ENCODE measurements at regions not wholly inside any gene's neighbourhood (a gene's known extent, or its start where the extent isn't known, plus 50 kb on each side); places are given as distances from the start of the nearest gene placed in this dataset.

- ChIA-PET POLR2A (no interaction called here), CTCF (interaction anchor here (1.3 kb wide), 1 partner anchor 51 kb away, joined by 3 read pairs; no protein-coding TSS in a partner anchor)
- H3K9me3 Mint-ChIP-seq, result peaks cover under 1% of the 10 kb centered on the region; the same call in 1 of the 2 replicates
- no peak overlapping the region for H3K27ac Mint-ChIP-seq
- no peaks in the 10 kb centered on the region for H3K27me3 Mint-ChIP-seq (ENCODE audit: low read depth)
- H3K36me3 Mint-ChIP-seq, result no peaks in the 10 kb centered on the region
- peaks cover 52% of the 10 kb centered on the region for H3K4me1 Mint-ChIP-seq
- no peak overlapping the region for H3K4me3 Mint-ChIP-seq
- TF ChIP-seq ZNF671 (CRISPR knock-in tag; IDR thresholded peaks at IDR 0.05) (no peak), SMAD3 (CRISPR knock-in tag; IDR thresholded peaks at IDR 0.05; ENCODE audit: borderline replicate concordance) (no peak), MYBL2 (CRISPR knock-in tag; IDR thresholded peaks at IDR 0.05) (no peak), E2F1 (CRISPR knock-in tag; IDR thresholded peaks at IDR 0.05) (no peak), ZBTB21 (CRISPR knock-in tag; IDR thresholded peaks at IDR 0.05; ENCODE audit: borderline replicate concordance) (no peak), STAT6 (CRISPR knock-in tag; conservative IDR thresholded peaks at IDR 0.05; ENCODE audit: low read depth) (no peak), NR1H2 (CRISPR knock-in tag; IDR thresholded peaks at IDR 0.05) (no peak), ESRRA (CRISPR knock-in tag; IDR thresholded peaks at IDR 0.05; ENCODE audit: borderline replicate concordance) (no peak), CREM (CRISPR knock-in tag; IDR thresholded peaks at IDR 0.05) (no peak), ZNF416 (CRISPR knock-in tag; IDR thresholded peaks at IDR 0.05) (no peak), ZNF512 (CRISPR knock-in tag; IDR thresholded peaks at IDR 0.05; ENCODE audit: borderline replicate concordance) (no peak), NR2C2 (CRISPR knock-in tag; IDR thresholded peaks at IDR 0.05) (no peak), ETV6 (CRISPR knock-in tag; IDR thresholded peaks at IDR 0.05) (no peak), EMX1 (CRISPR knock-in tag; IDR thresholded peaks at IDR 0.05) (no peak), FOXJ3 (CRISPR knock-in tag; IDR thresholded peaks at IDR 0.05; ENCODE audit: borderline replicate concordance) (no peak), ZNF121 (CRISPR knock-in tag; IDR thresholded peaks at IDR 0.05) (no peak), TCF7 (CRISPR knock-in tag; IDR thresholded peaks at IDR 0.05; ENCODE audit: low read depth) (no peak), NFATC4 (CRISPR knock-in tag; IDR thresholded peaks at IDR 0.05) (no peak), MLX (CRISPR knock-in tag; IDR thresholded peaks at IDR 0.05) (no peak)
- DNase-seq (ENCODE audit: low spot score) (no peak), ATAC-seq (no peak)
These were observed 117.1 kb upstream of the NCOR2 start for GRCh38 chr12:124684496-124684895.

- POLR2A ChIA-PET, result interaction anchor here (0.5 kb wide), 1 partner anchor 111 kb away, joined by 3 read pairs; no protein-coding TSS in a partner anchor
- H3K27me3 Mint-ChIP-seq (ENCODE audit: low read depth), result no peaks in the 10 kb centered on the region
- H3K27ac Mint-ChIP-seq, result peak overlapping the region; percentile 60
- CTCF ChIA-PET, result interaction anchor here (1.3 to 2.3 kb wide), 3 partner anchors 15 to 117 kb away, joined by 3 to 5 read pairs (median 5); no protein-coding TSS in a partner anchor
- H3K4me3 Mint-ChIP-seq, result no peak overlapping the region
- H3K4me1 Mint-ChIP-seq, result peaks cover 49% of the 10 kb centered on the region
- no peaks in the 10 kb centered on the region for H3K36me3 Mint-ChIP-seq
- peak; percentile 36 for ATAC-seq
- no peaks in the 10 kb centered on the region for H3K9me3 Mint-ChIP-seq
- DNase-seq (ENCODE audit: low spot score), result no peak
- TF ChIP-seq ATF2 (CRISPR knock-in tag; IDR thresholded peaks at IDR 0.05; ENCODE audit: borderline replicate concordance, low read depth), result no peak
- TF ChIP-seq STAT6 (CRISPR knock-in tag; conservative IDR thresholded peaks at IDR 0.05; ENCODE audit: low read depth), result no peak
- TF ChIP-seq CBFB (CRISPR knock-in tag; IDR thresholded peaks at IDR 0.05; ENCODE audit: low read depth), result no peak
These were observed 116.0 kb upstream of the NCOR2 start for GRCh38 chr12:124683152-124684124.

All from WTC11 (cell line).